Activated naive CD4-positive, alpha-beta T cell treated with anti-CD3 and anti-CD28 coated beads for 36 hours (primary cell): ENCODE measurements at regions not wholly inside any gene's neighbourhood (a gene's known extent, or its start where the extent isn't known, plus 50 kb on each side); places are given as distances from the start of the nearest gene placed in this dataset.

Source experiments
- CTCF ChIA-PET: fragments of 350-600 bp; sonication (Branson Sonifier 250); formaldehyde crosslinking; loops from one replicate; lab custom pipeline; 2021; ENCODE audit warnings: antibody characterized with exemption; lab: Charles Lee
- DNase-seq: peaks from one replicate; pipeline ENCODE4 v3.0.0-alpha.2; 2020
- H3K27ac Mint-ChIP-seq: one replicate; pipeline ENCODE4 v1.8.0; 2021; ENCODE audit warnings: mild to moderate bottlenecking, mixed read lengths
- H3K27me3 Mint-ChIP-seq: one replicate; pipeline ENCODE4 v1.8.0; 2021; ENCODE audit warnings: low read depth, mixed read lengths
- H3K36me3 Mint-ChIP-seq: one replicate; pipeline ENCODE4 v1.8.0; 2021; ENCODE audit warnings: low read depth, mixed read lengths
- H3K4me1 Mint-ChIP-seq: one replicate; pipeline ENCODE4 v1.8.0; 2021; ENCODE audit warnings: low read depth, mixed read lengths
- H3K4me3 Mint-ChIP-seq: one replicate; pipeline ENCODE4 v1.8.0; 2021; ENCODE audit warnings: mild to moderate bottlenecking, moderate library complexity, mixed read lengths
- H3K9me3 Mint-ChIP-seq: one replicate; pipeline ENCODE4 v1.8.0; 2021; ENCODE audit warnings: mixed read lengths
- intact Hi-C: fragments of 100-400 bp; cut with micrococcal nuclease; formaldehyde crosslinking; loops from one replicate; pipeline ENCODE4 v1.15.1; 2023

DNA sequence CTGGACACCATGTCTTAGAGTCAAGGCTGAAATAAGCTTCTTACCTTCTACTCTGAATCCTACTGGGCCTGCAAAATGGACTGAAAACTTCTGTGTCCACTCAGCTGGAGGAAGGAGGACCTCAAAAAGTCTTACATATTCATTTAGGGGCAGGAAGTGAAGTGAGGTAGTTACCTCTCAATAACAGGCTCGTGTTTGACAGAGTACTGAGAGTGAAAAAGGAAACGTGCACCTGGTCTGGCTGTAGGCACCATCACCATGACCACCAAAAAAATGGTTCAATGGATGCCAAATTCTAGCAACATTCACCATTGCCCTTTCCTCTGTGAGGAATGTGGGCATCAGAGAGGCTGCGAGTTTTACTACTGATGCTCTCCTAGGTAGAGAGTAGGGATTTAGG lies 176.2 kb downstream of the RFC3 start:
- intact Hi-C loops: no loop called here
- no peak for DNase-seq
- CTCF ChIA-PET: no interaction called here
- Mint-ChIP-seq H3K4me3 (no peak overlapping the region), H3K27ac (no peak overlapping the region), H3K4me1 (no peaks in the 10 kb centered on the region), H3K36me3 (no peaks in the 10 kb centered on the region), H3K9me3 (peaks cover 2% of the 10 kb centered on the region), H3K27me3 (no peaks in the 10 kb centered on the region)

DNA sequence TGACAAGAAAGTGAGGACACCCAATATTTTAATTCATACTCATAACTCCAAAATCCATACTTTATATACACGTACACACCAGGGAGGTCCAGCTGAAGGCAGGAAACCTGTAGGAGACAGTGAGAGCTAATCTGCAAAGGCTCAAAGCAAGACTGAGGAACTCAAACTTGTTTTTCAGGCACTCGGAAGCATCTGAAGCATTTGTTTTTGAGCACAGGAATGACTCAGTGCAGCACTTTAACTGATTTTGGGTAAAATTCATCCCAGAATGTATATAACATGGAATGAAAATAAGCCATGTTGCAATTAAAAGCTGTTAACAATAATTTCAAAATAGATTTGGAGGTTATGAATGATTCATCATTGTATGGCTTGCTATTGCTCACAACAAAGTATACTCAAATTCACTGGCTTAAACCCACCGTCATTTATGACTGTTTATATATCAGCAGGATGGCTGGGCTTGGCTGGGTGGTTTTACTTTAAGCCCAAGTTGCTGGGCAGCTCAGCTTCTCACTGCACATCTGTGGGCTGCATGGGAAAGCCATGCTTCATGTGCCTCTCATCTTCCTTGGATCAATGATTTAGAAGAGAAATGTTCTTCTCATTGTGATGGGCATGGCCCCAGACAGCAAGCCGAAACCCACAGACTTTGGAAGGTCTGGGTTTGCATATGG lies 177.0 kb downstream of the RFC3 start:
- Mint-ChIP-seq H3K27ac (no peak overlapping the region), H3K4me1 (no peaks in the 10 kb centered on the region), H3K36me3 (no peaks in the 10 kb centered on the region), H3K27me3 (no peaks in the 10 kb centered on the region), H3K9me3 (peaks cover 2% of the 10 kb centered on the region), H3K4me3 (no peak overlapping the region)
- CTCF ChIA-PET: interaction anchor here (0.6 kb wide), 1 partner anchor 217 kb away, joined by 3 read pairs; no protein-coding TSS in a partner anchor
- no peak for DNase-seq
- intact Hi-C loops: no loop called here

DNA sequence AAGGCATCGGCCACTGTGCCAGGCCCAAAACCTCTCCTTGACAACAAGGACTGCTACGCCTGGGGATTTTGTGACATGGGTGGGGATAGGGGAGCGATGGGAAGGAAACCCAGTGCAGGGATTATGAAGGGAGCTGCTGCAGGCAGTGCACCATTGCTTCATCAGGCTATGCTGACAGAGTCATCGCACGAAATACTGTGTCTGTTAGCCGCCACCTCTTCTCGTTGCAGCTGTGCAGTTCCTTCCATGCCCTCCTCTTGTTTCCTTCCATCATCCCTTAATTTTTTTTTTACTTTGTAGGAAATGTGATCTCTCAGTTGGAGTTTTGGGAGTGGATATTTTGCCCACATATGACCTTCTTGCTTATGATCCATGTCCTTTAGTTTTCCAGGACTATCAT lies 178.7 kb downstream of the RFC3 start:
- Mint-ChIP-seq H3K4me1 (no peaks in the 10 kb centered on the region), H3K4me3 (no peak overlapping the region), H3K27me3 (no peaks in the 10 kb centered on the region), H3K27ac (no peak overlapping the region), H3K36me3 (no peaks in the 10 kb centered on the region), H3K9me3 (no peaks in the 10 kb centered on the region)
- CTCF ChIA-PET: no interaction called here
- intact Hi-C loops: no loop called here
- DNase-seq: no peak

DNA sequence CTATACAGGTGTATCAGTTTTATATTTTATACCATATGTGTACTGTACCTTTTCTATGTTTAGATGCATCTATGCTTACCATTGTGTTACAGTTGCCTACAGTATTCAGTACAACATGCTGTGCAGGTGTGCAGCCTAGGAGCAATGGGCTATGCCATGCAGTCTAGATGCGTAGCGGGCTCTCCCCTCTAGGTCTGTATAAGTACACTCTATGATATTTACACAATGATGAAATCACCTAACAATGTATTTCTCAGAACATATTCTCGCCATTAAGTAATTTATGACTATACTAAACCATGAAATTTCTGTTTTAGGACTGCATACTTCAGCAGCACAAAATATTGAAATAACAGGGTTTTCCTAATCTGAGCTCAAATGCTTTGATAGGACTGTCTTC lies 179.6 kb downstream of the RFC3 start:
- no peaks in the 10 kb centered on the region for H3K4me1 Mint-ChIP-seq
- intact Hi-C loops: no loop called here
- no peaks in the 10 kb centered on the region for H3K27me3 Mint-ChIP-seq
- no peaks in the 10 kb centered on the region for H3K36me3 Mint-ChIP-seq
- CTCF ChIA-PET: no interaction called here
- no peak overlapping the region for H3K27ac Mint-ChIP-seq
- H3K4me3 Mint-ChIP-seq: no peak overlapping the region
- no peaks in the 10 kb centered on the region for H3K9me3 Mint-ChIP-seq
- DNase-seq: no peak

DNA sequence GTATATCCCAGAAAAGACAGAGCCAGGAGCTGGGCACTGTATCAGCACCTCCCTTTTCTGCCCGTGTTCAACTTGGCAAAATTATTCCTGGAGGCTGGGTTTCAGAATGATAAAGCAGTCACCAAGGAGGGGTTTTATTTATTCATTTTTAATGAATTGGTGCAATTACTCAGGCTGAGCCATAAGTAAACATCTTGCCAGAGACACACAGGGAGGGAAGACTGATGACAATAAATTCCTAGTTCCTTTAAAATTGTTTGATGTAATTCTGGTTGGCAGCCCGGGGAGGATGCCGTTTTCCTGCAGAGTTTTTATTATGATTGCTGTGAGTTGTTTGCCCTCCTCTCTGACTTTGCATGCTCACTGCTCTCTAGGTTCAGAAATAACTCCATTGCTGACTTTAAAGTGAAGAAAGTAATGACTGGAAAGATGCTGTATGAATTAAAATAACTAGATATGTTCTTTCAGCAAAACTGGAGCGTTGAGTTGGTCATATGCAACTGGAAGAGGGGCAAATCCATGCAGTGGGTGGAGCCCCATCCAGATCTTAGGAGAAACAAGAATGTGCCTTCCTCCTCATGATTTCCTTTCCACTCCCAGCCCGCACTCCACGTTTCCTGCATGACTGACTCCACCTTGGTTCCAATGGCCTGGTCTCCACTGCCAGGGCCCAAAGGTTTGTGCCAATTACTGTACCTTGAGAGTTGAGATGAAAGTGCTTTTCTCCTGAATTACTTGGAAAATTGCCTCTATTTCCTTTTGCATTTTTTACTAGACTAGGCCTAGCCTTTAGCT lies 182.1 kb downstream of the RFC3 start:
- Mint-ChIP-seq H3K4me3 (no peak overlapping the region), H3K9me3 (no peaks in the 10 kb centered on the region), H3K4me1 (no peaks in the 10 kb centered on the region), H3K36me3 (no peaks in the 10 kb centered on the region), H3K27me3 (no peaks in the 10 kb centered on the region), H3K27ac (no peak overlapping the region)
- CTCF ChIA-PET: no interaction called here
- intact Hi-C loops: no loop called here
- DNase-seq: no peak

DNA sequence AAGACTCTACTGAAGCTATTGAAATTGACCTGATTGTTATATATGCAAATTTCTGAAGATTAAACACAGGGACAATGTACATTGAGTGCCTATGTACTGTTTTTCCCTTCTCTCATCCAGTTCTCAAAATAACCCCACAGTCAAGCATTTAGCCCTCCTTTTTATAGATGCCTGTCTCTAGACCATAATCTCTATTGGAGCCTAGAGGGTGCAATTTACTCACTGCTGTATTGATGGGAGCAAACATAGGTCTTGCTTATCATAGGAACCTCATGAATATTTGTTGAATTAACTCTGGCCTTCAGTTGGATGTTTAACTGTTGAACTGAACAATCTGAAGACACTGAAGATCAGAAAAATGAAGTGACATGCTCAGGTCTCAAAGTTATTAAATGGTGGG lies 183.0 kb downstream of the RFC3 start:
- Mint-ChIP-seq H3K4me1 (no peaks in the 10 kb centered on the region), H3K36me3 (no peaks in the 10 kb centered on the region), H3K4me3 (no peak overlapping the region), H3K27me3 (no peaks in the 10 kb centered on the region), H3K9me3 (no peaks in the 10 kb centered on the region), H3K27ac (no peak overlapping the region)
- CTCF ChIA-PET: no interaction called here
- intact Hi-C loops: no loop called here
- no peak for DNase-seq

DNA sequence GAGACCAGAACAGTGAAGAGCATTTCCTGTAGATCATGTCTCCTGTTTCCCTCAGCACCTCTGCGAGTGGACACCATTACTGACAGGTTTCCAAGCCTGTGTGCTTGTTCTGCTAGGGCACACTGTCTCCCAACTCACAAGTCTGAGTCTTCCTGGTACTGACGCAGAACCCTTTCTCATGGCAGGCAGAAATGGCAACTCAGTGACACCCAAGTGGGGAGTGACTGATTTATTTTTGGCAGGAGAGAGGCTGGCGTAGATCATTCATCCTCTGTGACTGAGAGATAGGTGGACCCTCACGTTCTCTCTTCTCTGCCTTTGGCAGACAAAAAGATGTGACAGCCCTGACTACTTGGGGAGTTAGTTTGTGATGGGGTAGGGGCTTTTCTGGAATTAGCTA lies 183.4 kb downstream of the RFC3 start:
- CTCF ChIA-PET: no interaction called here
- Mint-ChIP-seq H3K27ac (no peak overlapping the region), H3K36me3 (no peaks in the 10 kb centered on the region), H3K4me1 (no peaks in the 10 kb centered on the region), H3K9me3 (no peaks in the 10 kb centered on the region), H3K4me3 (no peak overlapping the region), H3K27me3 (no peaks in the 10 kb centered on the region)
- no peak for DNase-seq
- intact Hi-C loops: no loop called here

DNA sequence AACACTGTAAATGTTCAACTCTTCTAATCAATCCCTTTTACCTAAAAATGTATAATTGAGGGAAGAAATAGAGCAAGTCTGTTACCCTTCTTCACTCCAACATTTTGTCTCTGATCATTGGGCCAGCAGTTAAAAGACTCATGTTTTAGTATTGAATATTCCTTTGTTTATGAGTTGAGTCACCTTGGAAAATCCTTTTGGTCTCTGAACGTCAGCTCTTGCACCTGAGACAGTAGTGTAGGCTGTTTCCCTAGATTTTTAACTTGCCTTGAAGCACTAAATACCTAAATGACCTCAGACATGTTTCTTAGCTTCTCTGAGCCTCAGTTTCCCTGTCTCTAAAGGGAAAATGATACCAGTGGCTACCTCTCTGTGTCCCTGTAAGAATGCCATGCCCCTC lies 184.2 kb downstream of the RFC3 start:
- Mint-ChIP-seq H3K27me3 (no peaks in the 10 kb centered on the region), H3K4me1 (no peaks in the 10 kb centered on the region), H3K27ac (no peak overlapping the region), H3K36me3 (no peaks in the 10 kb centered on the region), H3K9me3 (no peaks in the 10 kb centered on the region), H3K4me3 (no peak overlapping the region)
- intact Hi-C loops: no loop called here
- CTCF ChIA-PET: no interaction called here
- no peak for DNase-seq

DNA sequence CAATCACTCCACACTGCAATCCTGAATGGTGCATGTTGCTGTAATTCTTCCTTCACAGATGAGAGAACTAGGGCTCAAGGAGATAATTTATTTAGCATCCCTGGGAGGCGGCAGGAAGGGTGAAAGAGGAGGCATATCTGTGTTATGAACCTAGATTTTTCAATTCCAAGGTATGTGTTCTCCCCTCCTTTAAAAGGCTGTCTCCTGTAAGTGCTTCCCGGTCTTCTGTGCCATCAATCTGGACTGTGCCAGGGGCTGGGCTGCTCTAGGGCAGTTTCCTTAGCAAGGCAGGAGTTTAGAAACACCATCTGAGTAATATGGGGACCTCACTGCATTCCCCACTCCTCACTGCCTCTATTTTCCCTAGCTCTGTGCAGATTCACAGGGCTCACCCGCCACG lies 185.0 kb downstream of the RFC3 start:
- H3K27me3 Mint-ChIP-seq: no peaks in the 10 kb centered on the region
- intact Hi-C loops: no loop called here
- CTCF ChIA-PET: no interaction called here
- H3K9me3 Mint-ChIP-seq: no peaks in the 10 kb centered on the region
- DNase-seq: no peak
- no peaks in the 10 kb centered on the region for H3K36me3 Mint-ChIP-seq
- H3K27ac Mint-ChIP-seq: no peak overlapping the region
- no peak overlapping the region for H3K4me3 Mint-ChIP-seq
- H3K4me1 Mint-ChIP-seq: no peaks in the 10 kb centered on the region

DNA sequence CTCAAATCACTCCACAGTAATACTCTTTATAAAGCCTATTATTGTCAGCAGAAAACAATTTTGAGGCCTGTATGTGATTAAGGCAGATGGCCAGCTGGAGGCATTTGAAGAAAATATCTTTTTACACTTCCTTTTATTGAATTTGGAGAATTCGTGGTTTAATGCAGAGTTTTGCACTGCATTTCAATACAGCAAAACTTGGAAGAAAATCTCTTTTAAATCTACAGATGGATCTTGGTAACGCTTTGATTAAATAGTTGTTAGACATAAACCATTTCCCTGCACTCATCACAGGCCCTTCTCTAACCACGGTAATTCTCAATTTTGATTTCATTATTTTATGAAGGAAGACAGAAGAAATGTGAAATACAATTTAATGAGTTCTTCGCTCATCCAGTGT lies 185.7 kb downstream of the RFC3 start:
- Mint-ChIP-seq H3K9me3 (no peaks in the 10 kb centered on the region), H3K4me1 (no peaks in the 10 kb centered on the region), H3K27ac (no peak overlapping the region), H3K4me3 (no peak overlapping the region), H3K27me3 (no peaks in the 10 kb centered on the region), H3K36me3 (no peaks in the 10 kb centered on the region)
- intact Hi-C loops: no loop called here
- CTCF ChIA-PET: no interaction called here
- no peak for DNase-seq

DNA sequence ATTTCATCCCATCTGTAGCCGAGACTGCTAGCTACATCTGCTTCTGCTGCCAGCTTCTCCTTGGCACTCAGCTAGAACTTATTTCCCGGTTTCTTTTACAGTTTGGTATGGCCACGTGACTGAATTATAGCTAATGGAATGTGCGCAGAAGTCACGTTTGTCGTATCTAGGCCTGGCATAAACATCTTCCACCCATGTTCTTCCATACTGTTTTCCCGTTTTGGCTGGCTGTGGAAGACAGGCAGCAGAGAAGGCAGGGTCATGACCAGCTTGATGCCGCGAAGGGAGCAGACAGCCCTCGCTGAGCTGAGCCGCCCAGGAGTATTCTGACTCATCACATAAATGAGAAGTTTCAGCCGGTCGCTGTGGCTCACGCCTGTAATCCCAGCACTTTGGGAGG lies 186.7 kb downstream of the RFC3 start:
- Mint-ChIP-seq H3K36me3 (no peaks in the 10 kb centered on the region), H3K4me1 (no peaks in the 10 kb centered on the region), H3K4me3 (no peak overlapping the region), H3K27me3 (no peaks in the 10 kb centered on the region), H3K9me3 (no peaks in the 10 kb centered on the region), H3K27ac (no peak overlapping the region)
- DNase-seq: no peak
- CTCF ChIA-PET: no interaction called here
- intact Hi-C loops: no loop called here

DNA sequence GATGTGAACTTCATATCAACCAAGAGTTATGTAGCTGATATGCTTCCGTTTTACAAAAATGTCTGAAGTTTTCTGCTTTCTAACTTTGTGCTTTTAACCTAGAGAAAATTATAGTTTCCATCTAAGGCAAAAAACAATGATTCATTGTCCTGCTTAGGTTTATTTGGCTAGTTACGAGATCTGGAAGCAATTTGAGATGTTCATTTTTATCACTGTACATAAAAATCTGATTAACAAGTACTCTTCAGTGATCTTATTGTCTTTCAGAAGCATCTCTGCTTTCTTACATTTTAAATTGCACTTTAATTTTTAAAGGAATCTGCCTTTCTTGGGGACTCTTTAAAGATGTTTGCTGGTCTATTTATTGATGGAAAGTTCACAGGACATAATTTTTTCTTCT lies 188.1 kb downstream of the RFC3 start:
- Mint-ChIP-seq H3K4me1 (no peaks in the 10 kb centered on the region), H3K4me3 (no peak overlapping the region), H3K36me3 (no peaks in the 10 kb centered on the region), H3K27ac (no peak overlapping the region), H3K9me3 (no peaks in the 10 kb centered on the region), H3K27me3 (peaks cover 1% of the 10 kb centered on the region)
- DNase-seq: no peak
- intact Hi-C loops: no loop called here
- CTCF ChIA-PET: no interaction called here

DNA sequence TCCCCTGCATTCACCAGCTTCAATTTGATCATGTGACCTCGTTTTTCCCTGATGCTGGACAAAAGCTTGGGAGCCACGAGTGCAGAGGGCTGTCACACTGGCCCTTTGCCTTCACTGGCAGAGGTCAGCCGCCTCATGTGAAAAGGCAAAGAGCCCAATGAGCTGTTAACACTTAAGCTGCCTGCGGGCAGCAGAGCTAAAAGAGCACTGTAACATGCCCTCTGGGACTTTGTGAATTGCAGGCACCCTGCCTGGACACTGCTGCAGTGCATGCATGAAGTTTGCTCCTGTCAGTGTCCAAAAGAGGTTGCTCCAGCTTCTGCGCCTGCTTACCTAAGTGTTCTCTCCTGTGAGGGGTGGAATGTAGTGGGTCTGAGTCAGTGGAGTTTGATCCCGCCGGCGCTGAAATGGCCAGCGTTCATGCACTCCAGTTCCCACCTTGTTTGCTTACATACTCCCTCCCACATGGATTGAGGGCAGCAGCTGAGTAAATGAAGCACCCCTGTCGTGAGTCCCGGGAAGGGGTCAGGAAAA lies 193.7 kb downstream of the RFC3 start:
- H3K4me1 Mint-ChIP-seq: no peaks in the 10 kb centered on the region
- intact Hi-C loops: no loop called here
- CTCF ChIA-PET: no interaction called here

More for the DNA sequence above, 193.7 kb downstream of the RFC3 start:
- Mint-ChIP-seq H3K27ac (no peak overlapping the region), H3K9me3 (no peaks in the 10 kb centered on the region), H3K36me3 (no peaks in the 10 kb centered on the region), H3K4me3 (no peak overlapping the region), H3K27me3 (peaks cover 6% of the 10 kb centered on the region)
- no peak for DNase-seq
